Lower lobe of right lung (tissue), 2 donors: ENCODE measurements at regions not wholly inside any gene's neighbourhood (a gene's known extent, or its start where the extent isn't known, plus 50 kb on each side); places are given as distances from the start of the nearest gene placed in this dataset.

Experiments used
- ATAC-seq, 2 donors: fragments of 200-7000 bp; cut with Tn5 transposase; one replicate each; pipeline ENCODE4 v1.9.1; 2020 to 2022; ENCODE audit warnings: mild to moderate bottlenecking in 2 of 2, moderate library complexity in 2 of 2
- DNase-seq: peaks from one replicate; pipeline ENCODE4 v3.0.0-alpha.2; 2020
- H3K27ac ChIP-seq: fragments of 200-600 bp; one replicate; pipeline ENCODE4 v1.8.0; 2022
- H3K27me3 ChIP-seq: fragments of 200-600 bp; one replicate; pipeline ENCODE4 v1.8.0; 2022; ENCODE audit warnings: low read depth
- H3K36me3 ChIP-seq: fragments of 200-600 bp; one replicate; pipeline ENCODE4 v1.8.0; 2022; ENCODE audit warnings: mild to moderate bottlenecking
- H3K4me1 ChIP-seq: fragments of 200-600 bp; one replicate; pipeline ENCODE4 v1.8.0; 2022
- H3K4me3 ChIP-seq: fragments of 200-600 bp; one replicate; pipeline ENCODE4 v1.8.0; 2022; ENCODE audit warnings: mild to moderate bottlenecking
- H3K9me3 ChIP-seq: fragments of 200-600 bp; one replicate; pipeline ENCODE4 v1.8.0; 2022
- CTCF ChIP-seq: fragments of 200-600 bp; IDR thresholded peaks from one replicate; pipeline ENCODE4 v1.8.0; 2022; ENCODE audit warnings: antibody characterized with exemption, mild to moderate bottlenecking
- intact Hi-C: fragments of 100-400 bp; cut with DNase I; formaldehyde crosslinking; loops from one replicate; pipeline ENCODE4 v1.11.0; 2022
- donor health status: DM: no; HTN: yes; CAD: no; lungs with severe emphysema.

- intact Hi-C loops: no loop called here
- no peak for TF ChIP-seq CTCF
- Histone ChIP-seq H3K27me3 (peaks cover 65% of the 10 kb centered on the region), H3K4me1 (no peaks in the 10 kb centered on the region), H3K9me3 (no peaks in the 10 kb centered on the region), H3K4me3 (no peak overlapping the region), H3K27ac (no peak overlapping the region), H3K36me3 (no peaks in the 10 kb centered on the region)
- DNase-seq (no peak), ATAC-seq (no peak)
These were observed 125.9 kb downstream of the FAM53A start for GRCh38 chr4:1558205-1558604.

GRCh38 chr4:1557221-1557597 is 126.9 kb downstream of the FAM53A start:
- Histone ChIP-seq H3K36me3 (no peaks in the 10 kb centered on the region), H3K4me1 (no peaks in the 10 kb centered on the region), H3K27me3 (peaks cover 60% of the 10 kb centered on the region), H3K9me3 (no peaks in the 10 kb centered on the region), H3K27ac (no peak overlapping the region), H3K4me3 (no peak overlapping the region)
- intact Hi-C loops: no loop called here
- no peak for ATAC-seq
- no peak for DNase-seq
- TF ChIP-seq CTCF: no peak

- Histone ChIP-seq H3K36me3 (no peaks in the 10 kb centered on the region), H3K4me3 (no peak overlapping the region), H3K27me3 (peaks cover 56% of the 10 kb centered on the region), H3K9me3 (no peaks in the 10 kb centered on the region), H3K27ac (no peak overlapping the region), H3K4me1 (no peaks in the 10 kb centered on the region)
- intact Hi-C loops: no loop called here
- ATAC-seq (no peak), DNase-seq (no peak)
- TF ChIP-seq CTCF: no peak
These were observed 127.4 kb downstream of the FAM53A start for GRCh38 chr4:1556541-1557220.

GRCh38 chr4:1554876-1555265 is 129.2 kb downstream of the FAM53A start:
- intact Hi-C loops: no loop called here
- TF ChIP-seq CTCF: no peak
- Histone ChIP-seq H3K27ac (no peak overlapping the region), H3K27me3 (peaks cover 48% of the 10 kb centered on the region), H3K36me3 (no peaks in the 10 kb centered on the region), H3K9me3 (no peaks in the 10 kb centered on the region), H3K4me1 (no peaks in the 10 kb centered on the region), H3K4me3 (no peak overlapping the region)
- DNase-seq: no peak
- no peak for ATAC-seq

GRCh38 chr4:1554246-1554875 is 129.8 kb downstream of the FAM53A start:
- DNase-seq (no peak), ATAC-seq (no peak)
- Histone ChIP-seq H3K4me1 (no peaks in the 10 kb centered on the region), H3K27ac (no peak overlapping the region), H3K9me3 (no peaks in the 10 kb centered on the region), H3K27me3 (peaks cover 43% of the 10 kb centered on the region), H3K36me3 (no peaks in the 10 kb centered on the region), H3K4me3 (no peak overlapping the region)
- TF ChIP-seq CTCF: no peak
- intact Hi-C loops: no loop called here
